ENCODE measurements at regions not wholly inside any gene's neighbourhood (a gene's known extent, or its start where the extent isn't known, plus 50 kb on each side); places are given as distances from the start of the nearest gene placed in this dataset.

- no peak for TF ChIP-seq CTCF (IDR thresholded peaks at IDR 0.05; ENCODE audit: poor library complexity)
- TF ChIP-seq EZH2 (IDR thresholded peaks at IDR 0.05; ENCODE audit: borderline replicate concordance), result no peak
These were observed 558.5 kb upstream of the CFAP20DC start for GRCh38 chr3:59608356-59608755.

Measured in hepatocyte (in vitro differentiated cells).